Thyroid gland (tissue), 4 donors: ENCODE measurements at regions not wholly inside any gene's neighbourhood (a gene's known extent, or its start where the extent isn't known, plus 50 kb on each side); places are given as distances from the start of the nearest gene placed in this dataset.

Experiments used
- DNase-seq, 2 donors: peaks; one replicate each; pipeline ENCODE4 v3.0.0-alpha.2; 2019
- H3K27ac ChIP-seq, 3 donors: fragments of 200-600 bp; sonication (generic); 1 replicate in 2 of 3; 2 replicates in 1 of 3; pipeline ENCODE4 v1.5.1; 2016 to 2019; ENCODE audit warnings: mild to moderate bottlenecking in 1 of 3, moderate library complexity in 1 of 3
- H3K27me3 ChIP-seq: fragments of 200-600 bp; sonication (generic); one replicate; pipeline ENCODE4 v1.5.1; 2019
- H3K36me3 ChIP-seq, 2 donors: fragments of 200-600 bp; sonication (generic); one replicate each; pipeline ENCODE4 v1.5.1; 2016 to 2019
- H3K4me1 ChIP-seq, 2 donors: fragments of 200-600 bp; sonication (generic); one replicate each; pipeline ENCODE4 v1.5.1; 2017 to 2019
- H3K4me3 ChIP-seq, 3 donors: fragments of 200-600 bp; sonication (generic); replicated peaks in 1 of 3; 1 replicate in 2 of 3; 2 replicates in 1 of 3; pipeline ENCODE4 v1.5.1; 2016; ENCODE audit warnings: mild to moderate bottlenecking in 1 of 3
- H3K9me3 ChIP-seq: fragments of 200-600 bp; sonication (generic); one replicate; pipeline ENCODE4 v1.5.1; 2017
- POLR2A ChIP-seq, 2 donors: fragments of 450-650 bp; IDR thresholded peaks; one replicate each; pipeline ENCODE4 v1.6.1; 2017; ENCODE audit warnings: antibody characterized with exemption in 2 of 2, mild to moderate bottlenecking in 2 of 2, moderate library complexity in 1 of 2
- WGBS, 2 donors: methylation state at CpG; one replicate each; pipeline ENCODE4 v1.1.5; 2017; 5-methylcytosine and 5-hydroxymethylcytosine counted together
- intact Hi-C: fragments of 100-400 bp; cut with DNase I; formaldehyde crosslinking; loops from one replicate; pipeline ENCODE4 v1.15.1; 2023
- TF ChIP-seq, protein P1 (sequence below), 6 experiments: fragments of 200-600 bp in 3 of 6; fragments of 450-650 bp in 3 of 6; sonication (generic) in 3 of 6; IDR thresholded peaks; one replicate each; pipeline ENCODE4 v1.5.1; 2016 to 2019; ENCODE audit warnings: antibody characterized with exemption in 6 of 6, mild to moderate bottlenecking in 2 of 6, inconsistent platforms in 1 of 6, moderate library complexity in 1 of 6

DNA sequence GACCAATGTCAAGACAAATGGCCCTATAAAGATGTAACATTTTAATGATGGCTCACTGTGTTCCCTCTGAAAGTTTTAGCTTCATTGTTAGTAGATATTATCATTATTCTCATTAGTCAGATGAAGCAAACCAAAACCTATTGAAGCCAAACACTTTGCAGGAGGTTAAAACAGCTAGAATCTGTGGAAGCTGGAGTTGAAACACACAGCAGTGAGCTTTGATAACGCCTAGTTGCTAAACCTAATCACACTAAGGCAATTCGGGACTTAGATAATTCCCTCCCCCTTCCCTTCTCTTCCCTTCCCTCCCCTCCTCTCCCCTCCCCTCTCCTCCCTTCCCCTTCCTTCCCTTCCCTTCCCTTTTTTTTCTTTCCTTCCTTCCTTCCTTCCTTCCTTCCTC lies 165.7 kb downstream of the TRIB2 start:
- Histone ChIP-seq H3K36me3 (no peaks in the 10 kb centered on the region), H3K4me3 (no peak overlapping the region), H3K9me3 (no peaks in the 10 kb centered on the region), H3K27ac (no peak overlapping the region), H3K4me1 (peaks cover 0 to 6% of the 10 kb centered on the region in 2 donors), H3K27me3 (no peaks in the 10 kb centered on the region)
- intact Hi-C loops: no loop called here
- no peak for DNase-seq
- WGBS, 2 donors: 47 to 59% methylated on average over 2 of the region's 2 CpGs
- TF ChIP-seq, protein P1, sequence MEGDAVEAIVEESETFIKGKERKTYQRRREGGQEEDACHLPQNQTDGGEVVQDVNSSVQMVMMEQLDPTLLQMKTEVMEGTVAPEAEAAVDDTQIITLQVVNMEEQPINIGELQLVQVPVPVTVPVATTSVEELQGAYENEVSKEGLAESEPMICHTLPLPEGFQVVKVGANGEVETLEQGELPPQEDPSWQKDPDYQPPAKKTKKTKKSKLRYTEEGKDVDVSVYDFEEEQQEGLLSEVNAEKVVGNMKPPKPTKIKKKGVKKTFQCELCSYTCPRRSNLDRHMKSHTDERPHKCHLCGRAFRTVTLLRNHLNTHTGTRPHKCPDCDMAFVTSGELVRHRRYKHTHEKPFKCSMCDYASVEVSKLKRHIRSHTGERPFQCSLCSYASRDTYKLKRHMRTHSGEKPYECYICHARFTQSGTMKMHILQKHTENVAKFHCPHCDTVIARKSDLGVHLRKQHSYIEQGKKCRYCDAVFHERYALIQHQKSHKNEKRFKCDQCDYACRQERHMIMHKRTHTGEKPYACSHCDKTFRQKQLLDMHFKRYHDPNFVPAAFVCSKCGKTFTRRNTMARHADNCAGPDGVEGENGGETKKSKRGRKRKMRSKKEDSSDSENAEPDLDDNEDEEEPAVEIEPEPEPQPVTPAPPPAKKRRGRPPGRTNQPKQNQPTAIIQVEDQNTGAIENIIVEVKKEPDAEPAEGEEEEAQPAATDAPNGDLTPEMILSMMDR (IDR thresholded peaks at IDR 0.05): no peak
- TF ChIP-seq POLR2A (IDR thresholded peaks at IDR 0.05): no peak

DNA sequence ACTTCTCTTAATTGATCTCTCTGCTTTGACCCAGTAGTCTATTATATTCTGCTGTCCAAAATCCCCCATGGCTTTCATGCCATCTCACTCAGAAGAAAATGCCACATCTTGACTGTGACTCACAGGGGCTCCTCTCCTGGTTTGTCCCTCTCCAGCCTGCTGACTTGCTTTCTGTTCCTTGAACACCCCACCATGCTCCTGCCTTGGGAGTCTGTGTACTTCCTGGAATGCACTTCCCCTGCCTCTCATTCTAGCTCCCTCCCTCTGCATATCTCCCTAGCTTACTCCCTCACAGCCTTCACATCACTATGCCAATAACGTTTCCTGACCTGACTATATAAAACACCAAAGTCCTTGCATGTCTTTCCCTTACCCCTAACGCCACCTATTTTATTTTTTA lies 167.2 kb downstream of the TRIB2 start:
- no peaks in the 10 kb centered on the region for H3K27me3 ChIP-seq
- H3K27ac ChIP-seq: peak overlapping the region in 1 of 3 donors; percentile 35
- no peaks in the 10 kb centered on the region for H3K36me3 ChIP-seq
- WGBS, 2 donors: 65 to 73% methylated on average over 2 of the region's 2 CpGs
- DNase-seq: no peak
- TF ChIP-seq POLR2A (IDR thresholded peaks at IDR 0.05): no peak
- TF ChIP-seq, protein P1 (IDR thresholded peaks at IDR 0.05): no peak
- H3K4me1 ChIP-seq: peaks cover 0 to 6% of the 10 kb centered on the region in 2 donors
- no peak overlapping the region for H3K4me3 ChIP-seq
- intact Hi-C loops: no loop called here
- no peaks in the 10 kb centered on the region for H3K9me3 ChIP-seq

DNA sequence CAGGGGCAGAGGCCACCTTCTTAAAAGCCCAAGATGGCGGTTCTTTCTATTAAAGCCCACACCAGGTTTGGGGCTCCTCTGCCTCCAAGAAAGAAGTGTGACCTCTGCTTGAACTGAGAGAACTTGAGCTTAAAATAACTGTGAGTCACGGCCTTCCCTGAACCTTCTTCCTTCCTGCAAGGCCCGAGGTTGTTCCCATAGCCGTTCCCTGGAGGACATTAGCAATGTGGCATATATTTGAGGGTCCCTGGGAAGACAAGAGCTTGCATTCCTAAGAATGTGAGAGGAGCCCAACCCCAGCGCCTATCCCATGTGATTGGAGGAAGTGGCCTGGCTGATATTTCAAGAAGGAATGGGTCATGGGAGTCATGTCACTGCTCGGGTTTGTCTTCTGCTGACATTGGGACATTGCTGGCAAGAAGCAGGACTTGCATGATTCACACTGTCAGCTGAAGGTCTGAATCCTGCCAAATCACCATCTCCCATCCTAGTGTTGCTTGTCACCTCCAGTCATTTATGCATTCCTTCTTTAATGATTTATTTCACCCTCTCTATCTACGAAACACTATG lies 168.1 kb downstream of the TRIB2 start:
- Histone ChIP-seq H3K4me3 (no peak overlapping the region), H3K27ac (peak overlapping the region in 2 of 3 donors; percentile 15 to 35), H3K4me1 (peaks cover 0 to 6% of the 10 kb centered on the region in 2 donors), H3K27me3 (no peaks in the 10 kb centered on the region), H3K36me3 (no peaks in the 10 kb centered on the region), H3K9me3 (no peaks in the 10 kb centered on the region)
- TF ChIP-seq, protein P1 (IDR thresholded peaks at IDR 0.05): no peak
- TF ChIP-seq POLR2A (IDR thresholded peaks at IDR 0.05): no peak
- peak in 1 of 2 donors; percentile 18 for DNase-seq
- WGBS, 2 donors: 55 to 56% methylated on average over 6 to 7 of the region's 7 CpGs
- intact Hi-C loops: no loop called here

DNA sequence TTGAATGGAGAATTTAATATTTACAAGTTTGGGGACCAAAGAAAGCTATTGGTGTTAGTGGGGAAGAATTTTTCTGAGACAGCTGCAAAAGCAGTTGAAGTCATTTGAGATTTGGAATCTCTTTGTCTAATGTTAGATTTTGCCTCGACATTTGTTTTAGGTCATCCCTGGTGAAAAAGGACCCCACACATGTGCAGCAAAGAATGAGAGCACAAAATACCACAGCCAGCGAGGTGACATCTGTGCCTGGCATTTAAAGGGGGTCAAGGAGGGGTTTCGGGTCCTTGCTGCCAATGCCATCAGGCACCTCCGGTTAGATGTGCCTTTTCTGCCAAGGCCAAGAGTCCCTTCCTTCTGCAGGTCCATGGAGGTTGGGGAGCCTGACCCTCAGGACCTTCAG lies 173.3 kb downstream of the TRIB2 start:
- no peak for DNase-seq
- Histone ChIP-seq H3K27ac (no peak overlapping the region), H3K4me3 (no peak overlapping the region), H3K36me3 (no peaks in the 10 kb centered on the region), H3K4me1 (no peaks in the 10 kb centered on the region), H3K9me3 (no peaks in the 10 kb centered on the region), H3K27me3 (no peaks in the 10 kb centered on the region)
- intact Hi-C loops: no loop called here
- TF ChIP-seq, protein P1 (IDR thresholded peaks at IDR 0.05): no peak
- TF ChIP-seq POLR2A (IDR thresholded peaks at IDR 0.05): no peak
- 81 to 94% methylated on average over 4 of the region's 4 CpGs for WGBS, 2 donors

DNA sequence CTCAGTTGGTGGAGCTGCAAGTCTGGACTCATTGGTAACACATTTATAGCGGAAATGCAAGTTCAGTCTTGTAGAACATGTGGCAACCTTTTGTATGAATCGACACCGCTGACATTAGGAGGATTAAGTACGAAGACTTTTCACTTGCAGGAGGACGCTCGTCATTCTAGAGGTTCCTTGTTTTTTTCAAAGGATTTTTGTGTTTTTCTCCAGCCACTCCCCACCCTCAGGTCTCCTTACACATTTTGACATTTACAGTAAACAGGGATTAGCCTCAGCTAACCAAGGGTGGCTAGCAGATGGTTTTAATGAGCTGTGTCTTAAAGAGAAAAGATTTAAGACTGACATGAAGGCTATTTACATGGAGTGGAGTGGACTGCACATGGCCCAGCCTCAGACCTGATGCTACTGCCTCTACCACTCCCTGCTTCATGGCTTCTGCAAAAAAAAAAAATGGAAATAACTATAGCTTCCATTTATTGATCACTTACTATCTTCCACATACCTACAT lies 173.8 kb downstream of the TRIB2 start:
- H3K4me1 ChIP-seq: no peaks in the 10 kb centered on the region
- H3K27me3 ChIP-seq: no peaks in the 10 kb centered on the region
- no peak for TF ChIP-seq POLR2A (IDR thresholded peaks at IDR 0.05)
- TF ChIP-seq, protein P1 (IDR thresholded peaks at IDR 0.05): no peak
- H3K4me3 ChIP-seq: no peak overlapping the region
- no peaks in the 10 kb centered on the region for H3K36me3 ChIP-seq
- H3K27ac ChIP-seq: no peak overlapping the region
- 88 to 92% methylated on average over 6 of the region's 6 CpGs for WGBS, 2 donors
- intact Hi-C loops: no loop called here
- no peaks in the 10 kb centered on the region for H3K9me3 ChIP-seq
- no peak for DNase-seq
